Prostate gland (tissue), 2 donors: ENCODE measurements at regions not wholly inside any gene's neighbourhood (a gene's known extent, or its start where the extent isn't known, plus 50 kb on each side); places are given as distances from the start of the nearest gene placed in this dataset.

Experiments
- DNase-seq: peaks from one replicate; pipeline ENCODE4 v3.0.0-alpha.2; 2019; ENCODE audit warnings: low spot score
- H3K27ac ChIP-seq, 2 donors: fragments of 200-600 bp; sonication (generic); 2 replicates each; pipeline ENCODE4 v1.5.1; 2017 to 2019
- H3K27me3 ChIP-seq: fragments of 200-600 bp; sonication (generic); replicated peaks from 2 replicates; pipeline ENCODE4 v1.5.1; 2019; ENCODE audit not compliant: insufficient read depth
- H3K36me3 ChIP-seq, 2 donors: fragments of 200-600 bp; sonication (generic); 1 replicate in 1 of 2; 2 replicates in 1 of 2; pipeline versions ENCODE4 v1.5.1 to v1.8.1; 2017 to 2019
- H3K4me1 ChIP-seq: fragments of 200-600 bp; sonication (generic); replicated peaks from 2 replicates; pipeline ENCODE4 v1.5.1; 2019
- H3K4me3 ChIP-seq, 2 donors: fragments of 200-600 bp; sonication (generic); 2 replicates each; pipeline ENCODE4 v1.5.1; 2017 to 2019
- H3K9me3 ChIP-seq: fragments of 200-600 bp; sonication (generic); 2 replicates; pipeline ENCODE4 v1.5.1; 2017
- POLR2A ChIP-seq: fragments of 450-650 bp; IDR thresholded peaks from one replicate; pipeline ENCODE4 v1.6.1; 2016; ENCODE audit warnings: antibody characterized with exemption, mild to moderate bottlenecking
- POLR2AphosphoS5 ChIP-seq: sonication (generic); formaldehyde crosslinking; IDR thresholded peaks from one replicate; pipeline ENCODE4 v1.6.1; 2017; ENCODE audit warnings: antibody characterized with exemption
- WGBS: methylation state at CpG from one replicate; pipeline ENCODE4 v1.1.5; 2018; 5-methylcytosine and 5-hydroxymethylcytosine counted together
- intact Hi-C: fragments of 100-400 bp; cut with DNase I; formaldehyde crosslinking; loops from one replicate; pipeline ENCODE4 v1.14.2; 2022
- TF ChIP-seq, protein P1 (sequence below), 4 experiments: fragments of 200-600 bp in 2 of 4; fragments of 450-650 bp in 2 of 4; sonication (generic) in 2 of 4; IDR thresholded peaks; 1 replicate in 3 of 4; 2 replicates in 1 of 4; pipeline ENCODE4 v1.5.1; 2016 to 2019; ENCODE audit warnings: antibody characterized with exemption in 4 of 4, mild to moderate bottlenecking in 2 of 4, moderate library complexity in 2 of 4

GRCh38 chr1:73654714-73655113 is 543.3 kb downstream of the LRRIQ3 start:
- Histone ChIP-seq H3K36me3 (no peaks in the 10 kb centered on the region), H3K9me3 (no peaks in the 10 kb centered on the region), H3K4me3 (no peak overlapping the region), H3K4me1 (no peaks in the 10 kb centered on the region), H3K27ac (no peak overlapping the region), H3K27me3 (no peaks in the 10 kb centered on the region)
- TF ChIP-seq POLR2A (no peak), POLR2AphosphoS5 (no peak)
- TF ChIP-seq, protein P1, sequence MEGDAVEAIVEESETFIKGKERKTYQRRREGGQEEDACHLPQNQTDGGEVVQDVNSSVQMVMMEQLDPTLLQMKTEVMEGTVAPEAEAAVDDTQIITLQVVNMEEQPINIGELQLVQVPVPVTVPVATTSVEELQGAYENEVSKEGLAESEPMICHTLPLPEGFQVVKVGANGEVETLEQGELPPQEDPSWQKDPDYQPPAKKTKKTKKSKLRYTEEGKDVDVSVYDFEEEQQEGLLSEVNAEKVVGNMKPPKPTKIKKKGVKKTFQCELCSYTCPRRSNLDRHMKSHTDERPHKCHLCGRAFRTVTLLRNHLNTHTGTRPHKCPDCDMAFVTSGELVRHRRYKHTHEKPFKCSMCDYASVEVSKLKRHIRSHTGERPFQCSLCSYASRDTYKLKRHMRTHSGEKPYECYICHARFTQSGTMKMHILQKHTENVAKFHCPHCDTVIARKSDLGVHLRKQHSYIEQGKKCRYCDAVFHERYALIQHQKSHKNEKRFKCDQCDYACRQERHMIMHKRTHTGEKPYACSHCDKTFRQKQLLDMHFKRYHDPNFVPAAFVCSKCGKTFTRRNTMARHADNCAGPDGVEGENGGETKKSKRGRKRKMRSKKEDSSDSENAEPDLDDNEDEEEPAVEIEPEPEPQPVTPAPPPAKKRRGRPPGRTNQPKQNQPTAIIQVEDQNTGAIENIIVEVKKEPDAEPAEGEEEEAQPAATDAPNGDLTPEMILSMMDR (IDR thresholded peaks at IDR 0.05), result no peak
- intact Hi-C loops, result no loop called here
- DNase-seq, result no peak

GRCh38 chr1:73644198-73644597 is 553.8 kb downstream of the LRRIQ3 start:
- TF ChIP-seq, protein P1 (IDR thresholded peaks at IDR 0.05), result no peak
- no peak for TF ChIP-seq POLR2AphosphoS5
- TF ChIP-seq POLR2A, result no peak

GRCh38 chr1:73639494-73639893 is 558.5 kb downstream of the LRRIQ3 start:
- no peak for DNase-seq
- H3K27ac ChIP-seq, result no peak overlapping the region
- no peak overlapping the region for H3K4me3 ChIP-seq
- intact Hi-C loops, result no loop called here
- H3K9me3 ChIP-seq, result no peaks in the 10 kb centered on the region
- 81% methylated on average over 5 of the region's 5 CpGs for WGBS
- TF ChIP-seq POLR2AphosphoS5 (no peak), POLR2A (no peak)
- TF ChIP-seq, protein P1 (IDR thresholded peaks at IDR 0.05), result no peak
- no peaks in the 10 kb centered on the region for H3K27me3 ChIP-seq
- no peaks in the 10 kb centered on the region for H3K4me1 ChIP-seq
- H3K36me3 ChIP-seq, result no peaks in the 10 kb centered on the region

More at GRCh38 chr1:73644198-73644597, 553.8 kb downstream of the LRRIQ3 start:
- Histone ChIP-seq H3K9me3 (no peaks in the 10 kb centered on the region), H3K27me3 (no peaks in the 10 kb centered on the region), H3K27ac (no peak overlapping the region), H3K4me1 (no peaks in the 10 kb centered on the region), H3K36me3 (no peaks in the 10 kb centered on the region), H3K4me3 (no peak overlapping the region)
- DNase-seq, result no peak
- intact Hi-C loops, result no loop called here

DNA sequence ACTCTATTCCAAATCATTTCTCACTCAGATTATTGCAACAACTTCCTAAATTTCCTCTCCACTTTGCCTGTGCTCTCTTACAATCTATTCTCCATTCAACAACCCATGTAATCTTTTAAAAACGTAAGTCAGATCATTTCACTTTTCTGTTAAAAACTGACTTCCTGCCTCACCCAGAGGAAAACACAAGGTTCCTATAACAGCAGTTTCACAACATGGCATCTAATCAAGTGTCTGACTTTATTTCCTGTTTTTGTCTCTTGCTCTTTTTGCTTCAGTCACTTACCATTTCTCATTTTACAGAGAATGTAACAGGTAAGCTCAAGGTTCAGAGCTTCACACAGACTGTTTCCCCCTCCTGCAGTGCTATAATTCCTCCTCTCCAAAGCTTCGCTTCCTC is 560.7 kb downstream of the LRRIQ3 start:
- Histone ChIP-seq H3K4me3 (no peak overlapping the region), H3K9me3 (no peaks in the 10 kb centered on the region), H3K27ac (no peak overlapping the region), H3K36me3 (no peaks in the 10 kb centered on the region), H3K4me1 (no peaks in the 10 kb centered on the region), H3K27me3 (no peaks in the 10 kb centered on the region)
- DNase-seq, result no peak
- TF ChIP-seq, protein P1 (IDR thresholded peaks at IDR 0.05), result no peak
- TF ChIP-seq POLR2AphosphoS5 (no peak), POLR2A (no peak)
- intact Hi-C loops, result no loop called here
- 87% methylated on average over 2 of the region's 2 CpGs for WGBS

GRCh38 chr1:73635021-73635420 is 563.0 kb downstream of the LRRIQ3 start:
- WGBS, result 71% methylated on average over 3 of the region's 3 CpGs
- H3K9me3 ChIP-seq, result no peaks in the 10 kb centered on the region
- no peaks in the 10 kb centered on the region for H3K27me3 ChIP-seq
- H3K4me3 ChIP-seq, result no peak overlapping the region
- H3K4me1 ChIP-seq, result no peaks in the 10 kb centered on the region
- TF ChIP-seq POLR2AphosphoS5 (no peak), POLR2A (no peak)
- TF ChIP-seq, protein P1 (IDR thresholded peaks at IDR 0.05), result no peak
- H3K36me3 ChIP-seq, result no peaks in the 10 kb centered on the region
- DNase-seq, result no peak
- intact Hi-C loops, result no loop called here
- no peak overlapping the region for H3K27ac ChIP-seq
